MM.1S (cell line): ENCODE measurements at regions not wholly inside any gene's neighbourhood (a gene's known extent, or its start where the extent isn't known, plus 50 kb on each side); places are given as distances from the start of the nearest gene placed in this dataset.

Experiments
- CTCF ChIP-seq: fragments of 300-600 bp; sonication (generic); IDR thresholded peaks from 2 replicates; pipeline ENCODE4 v1.5.1; 2016; ENCODE audit warnings: antibody characterized with exemption, low read length, mixed read lengths
- EZH2 ChIP-seq: fragments of 300-600 bp; sonication (generic); optimal IDR thresholded peaks from 2 replicates; pipeline ENCODE3; 2017; ENCODE audit warnings: low read depth, mild to moderate bottlenecking, antibody characterized with exemption, low read length, mixed read lengths
- EZH2phosphoT487 ChIP-seq: fragments of 300-600 bp; sonication (generic); IDR thresholded peaks from 2 replicates; pipeline ENCODE4 v1.6.1; 2018; ENCODE audit warnings: antibody characterized with exemption, low read length

- no peak for TF ChIP-seq CTCF
- no peak for TF ChIP-seq EZH2phosphoT487
- TF ChIP-seq EZH2 = no peak
Measured at GRCh38 chr6:104580452-104580851, 279.3 kb downstream of the HACE1 start.
